ENCODE measurements at regions not wholly inside any gene's neighbourhood (a gene's known extent, or its start where the extent isn't known, plus 50 kb on each side); places are given as distances from the start of the nearest gene placed in this dataset.

DNA sequence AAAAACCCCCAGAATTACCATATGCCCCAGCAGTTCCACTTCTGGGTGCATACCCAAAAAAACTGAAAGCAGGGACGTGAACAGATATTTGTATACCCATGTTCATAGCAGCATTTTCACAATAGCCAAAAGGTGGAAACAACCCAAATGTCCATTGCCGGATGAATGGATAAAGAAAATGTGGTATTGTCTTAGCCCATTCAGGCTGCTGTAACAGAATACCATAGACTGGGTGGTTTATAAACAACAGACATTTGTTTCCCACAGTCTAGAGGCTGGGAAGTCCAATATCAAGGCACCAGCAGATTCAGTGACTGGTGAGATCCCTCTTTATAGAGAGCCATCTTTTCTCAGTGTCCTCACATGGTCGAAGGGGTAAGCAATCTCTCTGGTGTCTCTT lies 182.1 kb upstream of the ANKRD28 start:
- H3K4me3 Mint-ChIP-seq (ENCODE audit: unreplicated experiment): no peak overlapping the region
- TF ChIP-seq, protein P1, sequence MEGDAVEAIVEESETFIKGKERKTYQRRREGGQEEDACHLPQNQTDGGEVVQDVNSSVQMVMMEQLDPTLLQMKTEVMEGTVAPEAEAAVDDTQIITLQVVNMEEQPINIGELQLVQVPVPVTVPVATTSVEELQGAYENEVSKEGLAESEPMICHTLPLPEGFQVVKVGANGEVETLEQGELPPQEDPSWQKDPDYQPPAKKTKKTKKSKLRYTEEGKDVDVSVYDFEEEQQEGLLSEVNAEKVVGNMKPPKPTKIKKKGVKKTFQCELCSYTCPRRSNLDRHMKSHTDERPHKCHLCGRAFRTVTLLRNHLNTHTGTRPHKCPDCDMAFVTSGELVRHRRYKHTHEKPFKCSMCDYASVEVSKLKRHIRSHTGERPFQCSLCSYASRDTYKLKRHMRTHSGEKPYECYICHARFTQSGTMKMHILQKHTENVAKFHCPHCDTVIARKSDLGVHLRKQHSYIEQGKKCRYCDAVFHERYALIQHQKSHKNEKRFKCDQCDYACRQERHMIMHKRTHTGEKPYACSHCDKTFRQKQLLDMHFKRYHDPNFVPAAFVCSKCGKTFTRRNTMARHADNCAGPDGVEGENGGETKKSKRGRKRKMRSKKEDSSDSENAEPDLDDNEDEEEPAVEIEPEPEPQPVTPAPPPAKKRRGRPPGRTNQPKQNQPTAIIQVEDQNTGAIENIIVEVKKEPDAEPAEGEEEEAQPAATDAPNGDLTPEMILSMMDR (IDR thresholded peaks at IDR 0.05): no peak
- H3K27ac Mint-ChIP-seq (ENCODE audit: unreplicated experiment): no peak overlapping the region
- H3K9me3 Mint-ChIP-seq (ENCODE audit: low read depth): peaks cover 5% of the 10 kb centered on the region
- DNase-seq (ENCODE audit: low spot score): no peak
- no peaks in the 10 kb centered on the region for H3K36me3 Mint-ChIP-seq (ENCODE audit: low read depth)
- peaks cover 41% of the 10 kb centered on the region for H3K4me1 Mint-ChIP-seq (ENCODE audit: low read depth)
- H3K27me3 Mint-ChIP-seq (ENCODE audit: low read depth): no peaks in the 10 kb centered on the region

DNA sequence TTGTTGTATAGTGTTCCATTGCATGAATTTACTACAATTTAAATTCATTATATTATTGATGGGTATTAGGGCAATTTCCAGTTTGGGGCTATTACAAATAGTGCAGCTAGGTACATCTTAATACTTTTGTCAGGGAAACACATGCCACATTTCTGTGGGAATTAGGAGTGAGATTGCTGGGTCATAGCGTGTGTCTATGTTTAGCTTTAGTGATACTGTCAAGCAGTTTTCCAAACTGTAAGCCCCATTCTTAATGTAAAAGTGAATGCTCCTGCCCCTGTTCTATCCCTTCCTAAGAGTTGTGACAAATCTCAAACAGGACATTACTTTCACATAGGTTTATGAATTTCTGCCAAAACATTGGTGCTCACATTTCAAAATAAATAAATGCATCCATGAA lies 184.5 kb upstream of the ANKRD28 start:
- Mint-ChIP-seq H3K27ac (ENCODE audit: unreplicated experiment) (peak overlapping the region; percentile 94), H3K4me1 (ENCODE audit: low read depth) (peaks cover 32% of the 10 kb centered on the region), H3K4me3 (ENCODE audit: unreplicated experiment) (no peak overlapping the region), H3K27me3 (ENCODE audit: low read depth) (no peaks in the 10 kb centered on the region), H3K36me3 (ENCODE audit: low read depth) (no peaks in the 10 kb centered on the region), H3K9me3 (ENCODE audit: low read depth) (peaks cover 9% of the 10 kb centered on the region)
- no peak for DNase-seq (ENCODE audit: low spot score)
- TF ChIP-seq, protein P1 (IDR thresholded peaks at IDR 0.05): no peak

DNA sequence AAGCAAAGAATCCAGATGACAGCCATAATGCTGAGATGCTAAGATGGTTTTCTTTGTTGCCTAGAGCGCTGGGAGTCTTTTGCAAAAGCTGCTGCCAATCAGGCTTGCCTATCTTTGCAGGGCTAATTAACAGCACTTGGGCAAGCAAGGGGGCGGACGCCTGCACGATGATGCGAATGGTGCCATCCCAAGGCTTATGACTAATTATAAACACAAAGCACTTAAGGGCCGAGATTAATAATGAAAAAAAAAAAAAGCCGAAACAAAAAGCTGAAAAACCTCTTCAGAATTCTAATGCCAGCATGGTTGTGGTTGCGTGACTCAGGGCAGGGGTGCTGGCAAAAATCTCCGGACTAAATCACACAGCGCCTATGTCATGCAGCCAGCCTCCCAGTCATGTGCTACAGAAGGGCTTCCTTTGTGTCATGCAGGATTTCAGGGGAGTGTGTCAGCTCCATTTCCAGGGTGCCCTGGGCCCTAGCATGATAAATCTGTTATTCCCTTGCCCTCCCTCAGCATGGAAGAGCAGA lies 185.0 kb upstream of the ANKRD28 start:
- no peak for DNase-seq (ENCODE audit: low spot score)
- H3K27ac Mint-ChIP-seq (ENCODE audit: unreplicated experiment): peak overlapping the region; percentile 94
- peaks cover 1% of the 10 kb centered on the region for H3K36me3 Mint-ChIP-seq (ENCODE audit: low read depth)
- H3K27me3 Mint-ChIP-seq (ENCODE audit: low read depth): no peaks in the 10 kb centered on the region
- TF ChIP-seq, protein P1 (IDR thresholded peaks at IDR 0.05): no peak
- peaks cover 27% of the 10 kb centered on the region for H3K4me1 Mint-ChIP-seq (ENCODE audit: low read depth)
- H3K4me3 Mint-ChIP-seq (ENCODE audit: unreplicated experiment): peak overlapping the region; percentile 58
- peaks cover 12% of the 10 kb centered on the region for H3K9me3 Mint-ChIP-seq (ENCODE audit: low read depth)

DNA sequence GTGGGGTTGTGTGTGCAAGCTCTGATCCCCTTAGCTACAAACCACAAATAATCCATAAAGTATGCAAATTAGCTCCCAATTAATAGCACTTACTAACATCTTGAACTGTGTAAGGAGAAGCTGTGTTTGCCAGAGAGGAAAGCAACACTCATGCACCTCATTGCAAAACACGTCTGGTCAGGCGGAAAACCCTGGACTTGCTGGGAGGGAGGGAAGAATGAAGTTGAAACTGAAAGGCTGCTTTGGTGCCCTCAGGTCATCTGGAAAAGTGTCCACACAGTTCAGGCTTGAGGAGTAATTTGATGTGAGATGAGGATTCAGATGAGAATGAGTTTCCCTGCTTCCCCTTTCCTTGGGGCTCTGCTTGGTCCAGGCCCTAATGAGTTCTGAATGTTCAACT lies 185.5 kb upstream of the ANKRD28 start:
- peaks cover 12% of the 10 kb centered on the region for H3K9me3 Mint-ChIP-seq (ENCODE audit: low read depth)
- DNase-seq (ENCODE audit: low spot score): no peak
- peaks cover 24% of the 10 kb centered on the region for H3K4me1 Mint-ChIP-seq (ENCODE audit: low read depth)
- TF ChIP-seq, protein P1 (IDR thresholded peaks at IDR 0.05): no peak
- peak overlapping the region; percentile 58 for H3K4me3 Mint-ChIP-seq (ENCODE audit: unreplicated experiment)
- H3K27ac Mint-ChIP-seq (ENCODE audit: unreplicated experiment): peak overlapping the region; percentile 94
- H3K27me3 Mint-ChIP-seq (ENCODE audit: low read depth): no peaks in the 10 kb centered on the region
- H3K36me3 Mint-ChIP-seq (ENCODE audit: low read depth): peaks cover 1% of the 10 kb centered on the region

DNA sequence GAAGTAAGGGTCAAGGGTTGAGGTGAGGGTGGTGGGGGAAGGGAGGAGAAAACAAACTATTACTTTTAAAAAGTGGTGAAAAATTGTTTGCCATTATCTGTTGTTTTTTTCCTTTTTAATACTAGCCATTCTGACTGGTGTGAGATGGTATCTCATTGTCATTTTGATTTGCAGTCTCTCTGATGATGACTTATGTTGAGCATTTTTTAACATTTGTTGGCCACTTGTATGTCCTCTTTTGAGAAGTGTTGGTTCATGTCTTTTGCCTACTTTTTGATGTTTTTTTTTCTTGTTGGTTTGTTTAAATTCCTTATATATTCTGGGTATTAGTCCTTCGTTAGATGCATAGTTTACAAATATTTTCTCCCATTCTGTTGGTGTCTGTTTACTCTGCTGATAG lies 185.9 kb upstream of the ANKRD28 start:
- Mint-ChIP-seq H3K4me3 (ENCODE audit: unreplicated experiment) (no peak overlapping the region), H3K4me1 (ENCODE audit: low read depth) (peaks cover 24% of the 10 kb centered on the region), H3K36me3 (ENCODE audit: low read depth) (peaks cover 3% of the 10 kb centered on the region), H3K27me3 (ENCODE audit: low read depth) (no peaks in the 10 kb centered on the region), H3K27ac (ENCODE audit: unreplicated experiment) (peak overlapping the region; percentile 94), H3K9me3 (ENCODE audit: low read depth) (peaks cover 16% of the 10 kb centered on the region)
- TF ChIP-seq, protein P1 (IDR thresholded peaks at IDR 0.05): no peak
- no peak for DNase-seq (ENCODE audit: low spot score)

Data from chondrocyte (in vitro differentiated cells).